Peyer's patch (tissue), 4 donors: ENCODE measurements at regions not wholly inside any gene's neighbourhood (a gene's known extent, or its start where the extent isn't known, plus 50 kb on each side); places are given as distances from the start of the nearest gene placed in this dataset.

Experiments
- DNase-seq, 3 donors: peaks; one replicate each; pipeline ENCODE4 v3.0.0-alpha.2; 2017 to 2019
- H3K27ac ChIP-seq, 4 donors: fragments of 200-600 bp; sonication (generic); one replicate each; pipeline ENCODE4 v1.5.1; 2016 to 2019
- H3K27me3 ChIP-seq, 2 donors: fragments of 200-600 bp; sonication (generic); one replicate each; pipeline ENCODE4 v1.5.1; 2019
- H3K36me3 ChIP-seq, 3 donors: fragments of 200-600 bp; sonication (generic); one replicate each; pipeline ENCODE4 v1.5.1; 2016 to 2019
- H3K4me1 ChIP-seq, 4 donors: fragments of 200-600 bp; sonication (generic); one replicate each; pipeline ENCODE4 v1.5.1; 2016 to 2019
- H3K4me3 ChIP-seq, 4 donors: fragments of 200-600 bp; sonication (generic); 1 replicate in 3 of 4; 2 replicates in 1 of 4; pipeline ENCODE4 v1.5.1; 2016 to 2019; ENCODE audit warnings: mild to moderate bottlenecking in 1 of 4
- H3K9me3 ChIP-seq, 4 donors: fragments of 200-600 bp; sonication (generic); one replicate each; pipeline ENCODE4 v1.5.1; 2016 to 2019; ENCODE audit warnings: mild to moderate bottlenecking in 1 of 4
- POLR2A ChIP-seq, 2 donors: fragments of 450-650 bp; IDR thresholded peaks; one replicate each; pipeline ENCODE4 v1.5.1; 2017; ENCODE audit warnings: antibody characterized with exemption in 2 of 2, mild to moderate bottlenecking in 2 of 2, moderate library complexity in 2 of 2
- TF ChIP-seq, protein P1 (sequence below), 6 experiments: fragments of 450-650 bp in 4 of 6; fragments of 200-600 bp in 2 of 6; sonication (generic) in 1 of 6; IDR thresholded peaks; one replicate each; pipeline ENCODE4 v1.5.1; 2017 to 2019; ENCODE audit warnings: antibody characterized with exemption in 6 of 6, mild to moderate bottlenecking in 3 of 6, moderate library complexity in 1 of 6

DNA sequence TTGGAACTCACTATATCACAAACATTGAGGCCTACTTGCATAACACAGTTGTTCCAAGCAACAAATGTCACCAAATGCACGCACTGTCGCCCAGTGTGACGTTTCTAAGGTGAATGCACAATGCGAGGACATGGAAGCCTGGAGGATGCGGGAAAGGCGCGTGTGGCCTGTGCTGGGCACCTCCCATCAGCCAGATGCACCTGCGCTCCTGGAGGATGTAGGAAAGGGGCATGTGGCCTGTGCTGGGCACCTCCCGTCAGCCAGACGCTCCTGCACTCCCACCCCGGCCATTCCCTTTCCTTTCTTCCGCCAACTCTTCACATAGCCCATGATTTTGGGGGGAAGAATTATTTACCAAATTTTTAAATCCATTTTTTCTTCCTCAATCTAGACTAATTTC lies 202.4 kb upstream of the SOX1 start:
- no peak for DNase-seq
- no peak overlapping the region for H3K27ac ChIP-seq
- H3K36me3 ChIP-seq = no peaks in the 10 kb centered on the region
- H3K4me3 ChIP-seq = no peak overlapping the region
- TF ChIP-seq, protein P1, sequence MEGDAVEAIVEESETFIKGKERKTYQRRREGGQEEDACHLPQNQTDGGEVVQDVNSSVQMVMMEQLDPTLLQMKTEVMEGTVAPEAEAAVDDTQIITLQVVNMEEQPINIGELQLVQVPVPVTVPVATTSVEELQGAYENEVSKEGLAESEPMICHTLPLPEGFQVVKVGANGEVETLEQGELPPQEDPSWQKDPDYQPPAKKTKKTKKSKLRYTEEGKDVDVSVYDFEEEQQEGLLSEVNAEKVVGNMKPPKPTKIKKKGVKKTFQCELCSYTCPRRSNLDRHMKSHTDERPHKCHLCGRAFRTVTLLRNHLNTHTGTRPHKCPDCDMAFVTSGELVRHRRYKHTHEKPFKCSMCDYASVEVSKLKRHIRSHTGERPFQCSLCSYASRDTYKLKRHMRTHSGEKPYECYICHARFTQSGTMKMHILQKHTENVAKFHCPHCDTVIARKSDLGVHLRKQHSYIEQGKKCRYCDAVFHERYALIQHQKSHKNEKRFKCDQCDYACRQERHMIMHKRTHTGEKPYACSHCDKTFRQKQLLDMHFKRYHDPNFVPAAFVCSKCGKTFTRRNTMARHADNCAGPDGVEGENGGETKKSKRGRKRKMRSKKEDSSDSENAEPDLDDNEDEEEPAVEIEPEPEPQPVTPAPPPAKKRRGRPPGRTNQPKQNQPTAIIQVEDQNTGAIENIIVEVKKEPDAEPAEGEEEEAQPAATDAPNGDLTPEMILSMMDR (IDR thresholded peaks at IDR 0.05) = no peak
- TF ChIP-seq POLR2A (IDR thresholded peaks at IDR 0.05) = no peak
- H3K27me3 ChIP-seq = no peaks in the 10 kb centered on the region
- no peaks in the 10 kb centered on the region for H3K4me1 ChIP-seq
- H3K9me3 ChIP-seq = no peaks in the 10 kb centered on the region

GRCh38 chr13:111865046-111865445 lies 201.9 kb upstream of the SOX1 start:
- no peak overlapping the region for H3K27ac ChIP-seq
- H3K27me3 ChIP-seq = no peaks in the 10 kb centered on the region
- H3K9me3 ChIP-seq = no peaks in the 10 kb centered on the region
- no peak for DNase-seq
- no peaks in the 10 kb centered on the region for H3K4me1 ChIP-seq
- no peak overlapping the region for H3K4me3 ChIP-seq
- TF ChIP-seq, protein P1 (IDR thresholded peaks at IDR 0.05) = no peak
- TF ChIP-seq POLR2A (IDR thresholded peaks at IDR 0.05) = no peak
- H3K36me3 ChIP-seq = no peaks in the 10 kb centered on the region

- H3K4me3 ChIP-seq = no peak overlapping the region
- H3K36me3 ChIP-seq = no peaks in the 10 kb centered on the region
- no peaks in the 10 kb centered on the region for H3K9me3 ChIP-seq
- H3K4me1 ChIP-seq = no peaks in the 10 kb centered on the region
- TF ChIP-seq, protein P1 (IDR thresholded peaks at IDR 0.05) = no peak
- TF ChIP-seq POLR2A (IDR thresholded peaks at IDR 0.05) = no peak
- H3K27me3 ChIP-seq = no peaks in the 10 kb centered on the region
- H3K27ac ChIP-seq = no peak overlapping the region
- no peak for DNase-seq
These were observed 201.1 kb upstream of the SOX1 start for GRCh38 chr13:111865826-111866225.

DNA sequence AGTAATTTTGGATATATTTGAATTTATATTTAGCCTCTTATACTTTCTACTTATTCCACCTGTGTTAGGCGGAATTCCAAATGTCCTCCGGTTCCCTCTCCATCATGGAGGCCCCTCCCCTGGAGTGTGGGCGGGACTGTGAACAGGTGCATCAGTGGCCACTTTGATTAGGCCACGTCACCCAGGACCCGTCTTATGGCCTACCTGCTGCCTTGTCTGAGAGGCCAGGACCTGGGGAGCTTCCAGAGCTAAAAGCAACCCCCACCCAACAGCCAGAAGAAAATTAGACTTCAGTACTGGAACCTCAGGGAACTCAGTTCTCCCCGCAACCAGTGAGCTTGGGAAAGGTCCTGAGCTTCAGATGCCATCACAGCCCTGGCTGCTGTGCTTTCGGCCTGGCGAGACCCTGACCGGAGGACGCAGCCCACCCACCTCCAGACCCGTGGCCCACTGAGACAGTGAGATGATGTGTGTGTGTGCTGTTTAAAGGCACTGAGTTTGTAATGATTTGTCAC lies 200.2 kb upstream of the SOX1 start:
- Histone ChIP-seq H3K27me3 (no peaks in the 10 kb centered on the region), H3K9me3 (no peaks in the 10 kb centered on the region), H3K4me1 (no peaks in the 10 kb centered on the region), H3K4me3 (no peak overlapping the region), H3K27ac (no peak overlapping the region), H3K36me3 (no peaks in the 10 kb centered on the region)
- TF ChIP-seq, protein P1 (IDR thresholded peaks at IDR 0.05) = no peak
- no peak for TF ChIP-seq POLR2A (IDR thresholded peaks at IDR 0.05)
- no peak for DNase-seq

DNA sequence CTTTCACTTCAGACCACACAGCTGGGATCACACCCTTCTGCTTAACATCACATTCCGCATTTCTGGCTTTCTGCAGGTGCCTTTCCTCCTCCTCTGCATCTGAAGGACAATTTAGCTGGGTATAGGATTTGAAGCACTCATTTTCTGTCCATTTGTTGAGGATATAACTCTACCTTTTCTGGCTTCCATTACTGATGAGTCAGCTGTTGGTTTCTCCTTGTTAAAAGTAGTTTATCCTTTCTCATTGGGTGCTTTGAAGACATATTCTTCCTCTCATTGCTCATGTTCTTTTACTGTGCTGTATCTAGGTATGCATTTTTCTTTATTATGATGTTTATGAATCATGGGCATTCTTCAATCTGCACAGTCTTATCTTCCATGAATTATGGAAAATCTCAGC lies 199.3 kb upstream of the SOX1 start:
- no peak overlapping the region for H3K4me3 ChIP-seq
- no peak for DNase-seq
- H3K9me3 ChIP-seq = no peaks in the 10 kb centered on the region
- no peaks in the 10 kb centered on the region for H3K36me3 ChIP-seq
- no peak for TF ChIP-seq POLR2A (IDR thresholded peaks at IDR 0.05)
- TF ChIP-seq, protein P1 (IDR thresholded peaks at IDR 0.05) = no peak
- H3K27me3 ChIP-seq = no peaks in the 10 kb centered on the region
- H3K27ac ChIP-seq = no peak overlapping the region
- H3K4me1 ChIP-seq = no peaks in the 10 kb centered on the region

- Histone ChIP-seq H3K27me3 (no peaks in the 10 kb centered on the region), H3K9me3 (no peaks in the 10 kb centered on the region), H3K4me1 (no peaks in the 10 kb centered on the region), H3K27ac (no peak overlapping the region), H3K36me3 (no peaks in the 10 kb centered on the region), H3K4me3 (no peak overlapping the region)
- DNase-seq = no peak
- no peak for TF ChIP-seq POLR2A (IDR thresholded peaks at IDR 0.05)
- TF ChIP-seq, protein P1 (IDR thresholded peaks at IDR 0.05) = no peak
These were observed 198.2 kb upstream of the SOX1 start for GRCh38 chr13:111868716-111869115.
